ENCODE measurements at regions not wholly inside any gene's neighbourhood (a gene's known extent, or its start where the extent isn't known, plus 50 kb on each side); places are given as distances from the start of the nearest gene placed in this dataset.

GRCh38 chr16:85543536-85543935, 69.6 kb upstream of the GSE1 start:
- no peak for TF ChIP-seq CTCF (IDR thresholded peaks at IDR 0.05)
- TF ChIP-seq POLR2A (IDR thresholded peaks at IDR 0.05), result no peak

All from uterus (tissue), 2 donors.